Adrenal gland (tissue), 9 donors: ENCODE measurements at regions not wholly inside any gene's neighbourhood (a gene's known extent, or its start where the extent isn't known, plus 50 kb on each side); places are given as distances from the start of the nearest gene placed in this dataset.

Experiments
- DNase-seq, 7 donors: peaks; one replicate each; pipeline ENCODE4 v3.0.0-alpha.2; 2019 to 2020
- H3K27ac ChIP-seq, 5 donors: fragments of 200-600 bp; sonication (generic) in 4 of 5; 1 replicate in 3 of 5; 2 replicates in 2 of 5; pipeline versions ENCODE4 v1.5.1 to v1.8.0; 2016 to 2020; ENCODE audit warnings: mild to moderate bottlenecking in 1 of 5
- H3K27me3 ChIP-seq: fragments of 200-600 bp; 2 replicates; pipeline ENCODE4 v1.8.0; 2021
- H3K36me3 ChIP-seq, 2 donors: fragments of 200-600 bp; replicated peaks in 1 of 2; 1 replicate in 1 of 2; 2 replicates in 1 of 2; pipeline versions ENCODE4 v1.5.1 to v1.8.0; 2018 to 2022
- H3K4me1 ChIP-seq, 2 donors: fragments of 200-600 bp; replicated peaks in 1 of 2; 1 replicate in 1 of 2; 2 replicates in 1 of 2; pipeline versions ENCODE4 v1.5.1 to v1.8.0; 2018 to 2021
- H3K4me3 ChIP-seq, 4 donors: fragments of 200-600 bp; sonication (generic) in 3 of 4; one replicate each; pipeline ENCODE4 v1.5.1; 2016 to 2018
- H3K9me3 ChIP-seq, 3 donors: fragments of 200-600 bp; sonication (generic) in 1 of 3; replicated peaks in 1 of 3; 1 replicate in 2 of 3; 2 replicates in 1 of 3; pipeline versions ENCODE4 v1.5.1 to v1.8.0; 2016 to 2021
- POLR2A ChIP-seq, 2 donors: fragments of 450-650 bp; IDR thresholded peaks; one replicate each; pipeline ENCODE4 v1.6.1; 2017; ENCODE audit warnings: antibody characterized with exemption in 2 of 2, mild to moderate bottlenecking in 2 of 2, moderate library complexity in 1 of 2
- WGBS, 4 donors: extraction: QIAGEN DNeasy Blood & Tissue Kit in 2 of 4; methylation state at CpG; one replicate each; pipeline versions ENCODE4 v1.1.5 to v1.1.7; 2013 to 2017; 5-methylcytosine and 5-hydroxymethylcytosine counted together
- intact Hi-C, 2 donors: fragments of 100-400 bp; cut with DNase I; formaldehyde crosslinking; loops; one replicate each; pipeline versions ENCODE4 v1.14.1 to v1.15.0; 2022 to 2023
- TF ChIP-seq, protein P1 (sequence below), 6 experiments: fragments of 450-650 bp in 4 of 6; fragments of 200-600 bp in 2 of 6; sonication (generic) in 1 of 6; IDR thresholded peaks; 1 replicate in 5 of 6; 2 replicates in 1 of 6; pipeline versions ENCODE4 v1.5.1 to v1.8.0; 2016 to 2021; ENCODE audit warnings: antibody characterized with exemption in 6 of 6, mild to moderate bottlenecking in 2 of 6, moderate library complexity in 1 of 6
- donor health status: healthy with polysubstance abuse.
- donor health status: Bipolar disorder and iron deficiency.
- donor health status: DM: yes; HTN: yes; CAD: no.
- donor health status: DM: no; HTN: no; CAD: no.
- donor health status: DM: no; HTN: no; CAD: no.

DNA sequence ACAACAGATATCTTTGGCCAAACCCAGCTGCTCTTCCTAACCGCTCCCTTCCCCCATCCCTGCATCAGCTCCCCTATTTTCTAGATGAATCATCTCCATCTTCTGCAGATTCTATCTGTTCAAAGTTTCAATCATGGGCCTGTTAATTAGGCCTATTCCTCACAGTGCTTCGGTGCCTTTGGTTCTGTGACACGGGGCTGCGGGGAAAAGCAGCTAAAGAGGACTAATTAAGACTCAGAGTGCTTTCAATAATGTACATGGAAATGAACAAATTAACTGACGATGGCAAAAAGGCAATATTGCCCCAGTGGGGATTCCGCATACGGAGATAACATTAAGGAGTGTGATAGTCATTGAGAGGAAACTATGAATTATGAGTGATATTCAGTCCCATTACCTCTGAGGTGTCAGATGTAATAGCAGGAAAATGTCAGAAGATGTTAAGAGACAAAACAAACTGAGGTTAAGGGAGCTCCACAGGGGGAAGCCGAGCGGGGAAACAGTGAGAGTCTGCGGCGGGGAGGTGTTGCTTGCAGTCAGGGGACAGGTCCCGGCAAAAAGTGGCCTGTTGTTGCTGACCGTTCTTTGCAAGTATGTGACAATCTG, 716.9 kb downstream of the TYW1 start:
- intact Hi-C loops, result no loop called here
- 71 to 81% (median 75%) methylated on average over 13 of the region's 13 CpGs for WGBS, 4 donors
- TF ChIP-seq, protein P1, sequence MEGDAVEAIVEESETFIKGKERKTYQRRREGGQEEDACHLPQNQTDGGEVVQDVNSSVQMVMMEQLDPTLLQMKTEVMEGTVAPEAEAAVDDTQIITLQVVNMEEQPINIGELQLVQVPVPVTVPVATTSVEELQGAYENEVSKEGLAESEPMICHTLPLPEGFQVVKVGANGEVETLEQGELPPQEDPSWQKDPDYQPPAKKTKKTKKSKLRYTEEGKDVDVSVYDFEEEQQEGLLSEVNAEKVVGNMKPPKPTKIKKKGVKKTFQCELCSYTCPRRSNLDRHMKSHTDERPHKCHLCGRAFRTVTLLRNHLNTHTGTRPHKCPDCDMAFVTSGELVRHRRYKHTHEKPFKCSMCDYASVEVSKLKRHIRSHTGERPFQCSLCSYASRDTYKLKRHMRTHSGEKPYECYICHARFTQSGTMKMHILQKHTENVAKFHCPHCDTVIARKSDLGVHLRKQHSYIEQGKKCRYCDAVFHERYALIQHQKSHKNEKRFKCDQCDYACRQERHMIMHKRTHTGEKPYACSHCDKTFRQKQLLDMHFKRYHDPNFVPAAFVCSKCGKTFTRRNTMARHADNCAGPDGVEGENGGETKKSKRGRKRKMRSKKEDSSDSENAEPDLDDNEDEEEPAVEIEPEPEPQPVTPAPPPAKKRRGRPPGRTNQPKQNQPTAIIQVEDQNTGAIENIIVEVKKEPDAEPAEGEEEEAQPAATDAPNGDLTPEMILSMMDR (IDR thresholded peaks at IDR 0.05), result no peak
- no peak for TF ChIP-seq POLR2A (IDR thresholded peaks at IDR 0.05)
- H3K27ac ChIP-seq, result no peak overlapping the region
- no peaks in the 10 kb centered on the region for H3K36me3 ChIP-seq
- H3K4me3 ChIP-seq, result no peak overlapping the region
- no peaks in the 10 kb centered on the region for H3K9me3 ChIP-seq
- H3K4me1 ChIP-seq, result no peaks in the 10 kb centered on the region
- no peak for DNase-seq
- no peaks in the 10 kb centered on the region for H3K27me3 ChIP-seq

DNA sequence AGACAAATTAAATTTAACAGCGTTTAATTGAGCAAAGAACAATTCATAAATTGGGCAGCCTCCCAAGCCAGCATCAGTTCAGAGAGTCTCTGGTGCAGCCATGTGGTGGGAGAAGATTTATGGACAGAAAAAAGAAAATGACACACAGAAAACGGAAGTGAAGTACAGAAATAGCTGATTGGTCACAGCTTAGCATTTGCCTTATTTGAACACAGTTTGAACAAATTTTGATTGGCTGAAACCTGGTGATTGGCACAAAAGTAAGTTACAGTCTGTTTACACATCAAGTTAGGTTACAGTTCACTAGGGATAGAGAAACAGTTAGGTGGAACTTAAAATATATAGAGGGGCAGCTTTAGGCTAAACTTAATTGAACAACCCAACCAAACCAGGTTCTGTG, 720.1 kb downstream of the TYW1 start:
- H3K9me3 ChIP-seq, result no peaks in the 10 kb centered on the region
- DNase-seq, result no peak
- intact Hi-C loops, result no loop called here
- 38 to 47% (median 41%) methylated on average over 2 of the region's 2 CpGs for WGBS, 4 donors
- H3K27me3 ChIP-seq, result no peaks in the 10 kb centered on the region
- H3K36me3 ChIP-seq, result no peaks in the 10 kb centered on the region
- H3K4me3 ChIP-seq, result no peak overlapping the region
- no peaks in the 10 kb centered on the region for H3K4me1 ChIP-seq
- no peak for TF ChIP-seq POLR2A (IDR thresholded peaks at IDR 0.05)
- TF ChIP-seq, protein P1 (IDR thresholded peaks at IDR 0.05), result no peak
- H3K27ac ChIP-seq, result no peak overlapping the region

DNA sequence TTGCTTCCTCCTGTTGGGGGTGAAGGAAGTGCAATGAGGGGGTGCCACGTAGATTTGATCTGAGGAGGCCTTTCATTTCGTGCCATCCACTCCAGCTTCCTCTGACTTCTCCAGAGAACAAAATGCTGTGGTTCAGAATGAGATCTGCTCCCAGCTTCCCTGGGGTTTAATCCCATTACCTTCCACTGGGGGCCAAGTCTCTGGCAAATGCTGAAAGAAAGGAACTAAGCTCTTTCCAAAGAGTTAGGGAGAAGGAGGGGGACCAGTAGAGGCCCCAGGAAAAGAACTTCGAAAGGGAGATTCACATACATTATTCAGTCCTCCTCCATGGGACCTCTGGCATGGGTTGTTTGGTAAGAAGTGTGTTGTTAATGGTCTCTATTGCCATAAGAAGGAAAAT, 727.0 kb downstream of the TYW1 start:
- no peaks in the 10 kb centered on the region for H3K36me3 ChIP-seq
- no peaks in the 10 kb centered on the region for H3K4me1 ChIP-seq
- intact Hi-C loops, result no loop called here
- no peaks in the 10 kb centered on the region for H3K9me3 ChIP-seq
- TF ChIP-seq POLR2A (IDR thresholded peaks at IDR 0.05), result no peak
- TF ChIP-seq, protein P1 (IDR thresholded peaks at IDR 0.05), result no peak
- no peak overlapping the region for H3K27ac ChIP-seq
- no peak for DNase-seq
- no peak overlapping the region for H3K4me3 ChIP-seq
- 37 to 61% (median 49%) methylated on average over 3 of the region's 3 CpGs for WGBS, 4 donors
- no peaks in the 10 kb centered on the region for H3K27me3 ChIP-seq

DNA sequence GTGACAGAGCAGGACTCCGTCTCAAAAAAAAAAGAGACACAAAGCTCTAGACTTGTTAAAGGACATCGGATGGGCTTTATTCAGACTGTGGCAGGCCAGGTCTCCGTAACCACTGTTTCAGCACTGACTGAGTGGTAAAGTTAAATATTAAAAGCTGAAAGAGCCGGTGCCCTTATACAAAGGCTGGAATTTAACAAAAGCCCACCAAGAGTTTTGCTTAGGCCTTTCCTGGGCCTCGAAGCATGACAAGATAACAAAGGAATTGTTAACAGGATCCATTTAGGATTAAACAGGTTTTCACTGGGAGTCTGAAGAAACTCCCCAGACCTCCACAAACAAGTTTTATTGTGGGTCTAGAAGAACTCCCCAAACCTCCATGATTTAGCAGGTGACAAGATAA, 727.8 kb downstream of the TYW1 start:
- TF ChIP-seq, protein P1 (IDR thresholded peaks at IDR 0.05), result no peak
- Histone ChIP-seq H3K4me3 (no peak overlapping the region), H3K27me3 (no peaks in the 10 kb centered on the region), H3K4me1 (no peaks in the 10 kb centered on the region), H3K36me3 (no peaks in the 10 kb centered on the region), H3K9me3 (no peaks in the 10 kb centered on the region), H3K27ac (no peak overlapping the region)
- intact Hi-C loops, result no loop called here
- 87 to 93% (median 92%) methylated on average over 5 of the region's 5 CpGs for WGBS, 4 donors
- no peak for DNase-seq
